ENCODE measurements at regions not wholly inside any gene's neighbourhood (a gene's known extent, or its start where the extent isn't known, plus 50 kb on each side); places are given as distances from the start of the nearest gene placed in this dataset.

DNA sequence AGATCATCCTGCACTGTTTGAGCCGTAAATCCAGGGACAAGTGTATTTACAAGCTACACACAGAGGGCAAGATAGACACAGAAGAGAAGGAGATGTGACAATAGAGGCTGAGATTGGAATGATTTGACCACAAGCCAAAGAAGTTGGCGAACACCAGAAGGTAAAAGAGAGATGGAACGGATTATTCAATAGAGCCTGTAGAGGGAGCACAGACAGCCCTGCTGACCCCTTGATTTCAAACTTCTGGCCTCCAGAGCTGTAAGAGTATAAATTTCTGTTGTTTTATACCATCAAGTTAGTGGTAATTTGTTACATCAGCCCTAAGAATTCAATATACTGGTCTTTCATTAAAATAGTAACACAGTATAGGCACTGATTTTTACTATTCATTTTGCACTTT is 447.8 kb downstream of the FAT4 start:
- TF ChIP-seq MAFG (CRISPR knock-in tag; IDR thresholded peaks at IDR 0.05) = no peak
- no peak for TF ChIP-seq SCMH1 (CRISPR knock-in tag; IDR thresholded peaks at IDR 0.05; ENCODE audit: borderline replicate concordance)
- no peak for TF ChIP-seq SRSF9 (IDR thresholded peaks at IDR 0.05; ENCODE audit: borderline replicate concordance, insufficient read depth, low read depth, low read length, poor library complexity, severe bottlenecking)
- no peak for TF ChIP-seq TP53 (CRISPR knock-in tag; conservative IDR thresholded peaks at IDR 0.05)
- TF ChIP-seq HHEX (CRISPR knock-in tag; IDR thresholded peaks at IDR 0.05) = no peak
